Mesenchymal stem cell (in vitro differentiated cells and primary cell): ENCODE measurements at regions not wholly inside any gene's neighbourhood (a gene's known extent, or its start where the extent isn't known, plus 50 kb on each side); places are given as distances from the start of the nearest gene placed in this dataset.
"Not testable (repeated sequence)": the region's sequence is repeated elsewhere in the genome, so short reads cannot be mapped to it uniquely, and the experiment has no call there.

ENCODE experiments used
- DNase-seq: peaks from one replicate; pipeline ENCODE4 v3.0.0-alpha.2; 2013
- H2AFZ ChIP-seq: one replicate; pipeline ENCODE4 v1.6.1; 2013; ENCODE audit warnings: low read depth, mild to moderate bottlenecking, control low read depth, inconsistent platforms, low read length, moderate library complexity
- H2AK5ac ChIP-seq: 2 replicates; pipeline ENCODE4 v1.6.1; 2013; ENCODE audit warnings: low read length, moderate library complexity, mild to moderate bottlenecking, inconsistent platforms; ENCODE audit not compliant: severe bottlenecking
- H2BK120ac ChIP-seq: one replicate; pipeline ENCODE4 v1.6.1; 2013; ENCODE audit warnings: low read depth, mild to moderate bottlenecking, inconsistent platforms, low read length, moderate library complexity
- H2BK12ac ChIP-seq, 2 experiments: one replicate each; pipeline ENCODE4 v1.6.1; 2013; ENCODE audit warnings: inconsistent platforms in 2 of 2, low read length in 2 of 2, mild to moderate bottlenecking in 2 of 2, moderate library complexity in 2 of 2, control low read depth in 1 of 2
- H2BK15ac ChIP-seq: one replicate; pipeline ENCODE4 v1.6.1; 2013; ENCODE audit warnings: mild to moderate bottlenecking, low read depth, inconsistent platforms; ENCODE audit not compliant: poor library complexity, severe bottlenecking
- H2BK5ac ChIP-seq: 2 replicates; pipeline ENCODE4 v1.6.1; 2013; ENCODE audit warnings: low read depth, mild to moderate bottlenecking, low read length, control low read depth, inconsistent platforms; ENCODE audit not compliant: poor library complexity, severe bottlenecking
- H3K14ac ChIP-seq, 2 experiments: one replicate each; pipeline ENCODE4 v1.6.1; 2013; ENCODE audit warnings: inconsistent platforms in 2 of 2, low read length in 2 of 2, control low read depth in 1 of 2, mild to moderate bottlenecking in 1 of 2, moderate library complexity in 1 of 2
- H3K18ac ChIP-seq, 2 experiments: one replicate each; pipeline ENCODE4 v1.6.1; 2013; ENCODE audit warnings: inconsistent platforms in 2 of 2, low read length in 2 of 2, control low read depth in 1 of 2, low read depth in 1 of 2, mild to moderate bottlenecking in 1 of 2
- H3K23ac ChIP-seq, 2 experiments: one replicate each; pipeline ENCODE4 v1.6.1; 2013; ENCODE audit warnings: inconsistent platforms in 2 of 2, low read length in 2 of 2, mild to moderate bottlenecking in 2 of 2, moderate library complexity in 2 of 2, control low read depth in 1 of 2
- H3K27ac ChIP-seq: 2 replicates; pipeline ENCODE4 v1.5.1; 2013; ENCODE audit warnings: mild to moderate bottlenecking, moderate library complexity, low read length, control low read depth, inconsistent platforms; ENCODE audit not compliant: poor library complexity, severe bottlenecking
- H3K27me3 ChIP-seq, 2 experiments: 2 replicates each; pipeline versions ENCODE4 v1.6.1 to v1.7.0; 2013; ENCODE audit warnings: low read length in 2 of 2, mild to moderate bottlenecking in 2 of 2, moderate library complexity in 2 of 2, control low read depth in 1 of 2, inconsistent platforms in 1 of 2; ENCODE audit not compliant: control insufficient read depth in 1 of 2, insufficient read depth in 1 of 2
- H3K36me3 ChIP-seq, 2 experiments: 2 replicates each; pipeline versions ENCODE4 v1.6.1 to v1.7.0; 2013; ENCODE audit warnings: low read length in 2 of 2, control low read depth in 1 of 2, inconsistent platforms in 1 of 2, low read depth in 1 of 2, mild to moderate bottlenecking in 1 of 2; ENCODE audit not compliant: insufficient read depth in 2 of 2, control insufficient read depth in 1 of 2
- H3K4ac ChIP-seq, 2 experiments: one replicate each; pipeline ENCODE4 v1.6.1; 2013; ENCODE audit warnings: inconsistent platforms in 2 of 2, low read length in 2 of 2, mild to moderate bottlenecking in 2 of 2, moderate library complexity in 2 of 2, control low read depth in 1 of 2, low read depth in 1 of 2
- H3K4me1 ChIP-seq: 2 replicates; pipeline ENCODE4 v1.6.1; 2013; ENCODE audit warnings: low read depth, low read length, control low read depth; ENCODE audit not compliant: control insufficient read depth, insufficient read depth
- H3K4me2 ChIP-seq: 2 replicates; pipeline ENCODE4 v1.6.1; 2013; ENCODE audit warnings: low read length, mild to moderate bottlenecking, inconsistent platforms; ENCODE audit not compliant: poor library complexity, severe bottlenecking
- H3K4me3 ChIP-seq, 2 experiments: 2 replicates each; pipeline versions ENCODE4 v1.5.1 to v1.7.0; 2013; ENCODE audit warnings: low read length in 2 of 2, mild to moderate bottlenecking in 2 of 2, control low read depth in 1 of 2, low read depth in 1 of 2; ENCODE audit not compliant: insufficient read depth in 1 of 2
- H3K79me1 ChIP-seq: replicated peaks from 2 replicates; pipeline ENCODE4 v1.6.1; 2013; ENCODE audit warnings: mild to moderate bottlenecking, control low read depth, low read length, inconsistent platforms; ENCODE audit not compliant: poor library complexity, severe bottlenecking
- H3K9ac ChIP-seq: 2 replicates; pipeline ENCODE4 v1.7.0; 2013; ENCODE audit warnings: mild to moderate bottlenecking, low read length, moderate library complexity
- H3K9me3 ChIP-seq: 2 replicates; pipeline ENCODE4 v1.7.0; 2013; ENCODE audit warnings: mild to moderate bottlenecking, low read length; ENCODE audit not compliant: control insufficient read depth
- H4K8ac ChIP-seq: one replicate; pipeline ENCODE4 v1.6.1; 2013; ENCODE audit warnings: inconsistent platforms, mild to moderate bottlenecking, low read length, moderate library complexity
- H4K91ac ChIP-seq: one replicate; pipeline ENCODE4 v1.6.1; 2013; ENCODE audit warnings: mild to moderate bottlenecking, low read length, inconsistent platforms
- WGBS: methylation state at CpG from one replicate; pipeline ENCODE4 v1.1.7; 2013; ENCODE audit warnings: mixed read lengths; 5-methylcytosine and 5-hydroxymethylcytosine counted together

DNA sequence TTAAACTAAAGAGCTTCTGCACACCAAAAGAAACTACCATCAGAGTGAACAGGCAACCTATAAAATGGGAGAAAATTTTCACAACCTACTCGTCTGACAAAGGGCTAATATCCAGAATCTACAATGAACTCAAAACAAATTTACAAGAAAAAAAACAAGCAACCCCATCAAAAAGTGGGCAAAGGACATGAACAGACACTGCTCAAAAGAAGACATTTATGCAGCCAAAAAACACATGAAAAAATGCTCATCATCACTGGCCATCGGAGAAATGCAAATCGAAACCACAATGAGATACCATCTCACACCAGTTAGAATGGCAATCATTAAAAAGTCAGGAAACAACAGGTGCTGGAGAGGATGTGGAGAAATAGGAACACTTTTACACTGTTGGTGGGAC, 337.6 kb downstream of the ARL4A start:
- H3K9me3 ChIP-seq, H3K36me3 ChIP-seq, H3K9ac ChIP-seq, H3K27ac ChIP-seq, H3K4me1 ChIP-seq, H3K79me1 ChIP-seq, H2BK120ac ChIP-seq, H3K27me3 ChIP-seq, H3K18ac ChIP-seq, DNase-seq, H2AK5ac ChIP-seq, H4K8ac ChIP-seq, H2BK5ac ChIP-seq, H4K91ac ChIP-seq, H3K4me2 ChIP-seq, H3K23ac ChIP-seq, H3K4me3 ChIP-seq, H3K4ac ChIP-seq, H2BK12ac ChIP-seq, H2BK15ac ChIP-seq, H2AFZ ChIP-seq, H3K14ac ChIP-seq: not testable (repeated sequence)
- 90% methylated on average over 1 of the region's 3 CpGs for WGBS

GRCh38 chr7:13027321-13027720, 339.9 kb downstream of the ARL4A start:
- H3K14ac ChIP-seq: no peak overlapping the region
- H2BK120ac ChIP-seq: no peak overlapping the region
- no peak overlapping the region for H2AFZ ChIP-seq
- no peaks in the 10 kb centered on the region for H3K9me3 ChIP-seq
- no peak overlapping the region for H3K23ac ChIP-seq
- H3K27me3 ChIP-seq: no peaks in the 10 kb centered on the region
- no peak overlapping the region for H4K91ac ChIP-seq
- H3K27ac ChIP-seq: no peak overlapping the region
- H3K4me2 ChIP-seq: no peak overlapping the region
- H3K9ac ChIP-seq: no peak overlapping the region
- H2BK5ac ChIP-seq: no peak overlapping the region
- 86% methylated on average over 1 of the region's 2 CpGs for WGBS
- no peak overlapping the region for H3K4me3 ChIP-seq
- H3K79me1 ChIP-seq: no peaks in the 10 kb centered on the region
- H2BK15ac ChIP-seq: no peak overlapping the region
- H3K18ac ChIP-seq: no peak overlapping the region
- H3K4me1 ChIP-seq: no peaks in the 10 kb centered on the region
- no peak overlapping the region for H2BK12ac ChIP-seq
- no peaks in the 10 kb centered on the region for H3K36me3 ChIP-seq
- H3K4ac ChIP-seq: no peak overlapping the region
- H2AK5ac ChIP-seq: no peak overlapping the region
- no peak overlapping the region for H4K8ac ChIP-seq
- no peak for DNase-seq

DNA sequence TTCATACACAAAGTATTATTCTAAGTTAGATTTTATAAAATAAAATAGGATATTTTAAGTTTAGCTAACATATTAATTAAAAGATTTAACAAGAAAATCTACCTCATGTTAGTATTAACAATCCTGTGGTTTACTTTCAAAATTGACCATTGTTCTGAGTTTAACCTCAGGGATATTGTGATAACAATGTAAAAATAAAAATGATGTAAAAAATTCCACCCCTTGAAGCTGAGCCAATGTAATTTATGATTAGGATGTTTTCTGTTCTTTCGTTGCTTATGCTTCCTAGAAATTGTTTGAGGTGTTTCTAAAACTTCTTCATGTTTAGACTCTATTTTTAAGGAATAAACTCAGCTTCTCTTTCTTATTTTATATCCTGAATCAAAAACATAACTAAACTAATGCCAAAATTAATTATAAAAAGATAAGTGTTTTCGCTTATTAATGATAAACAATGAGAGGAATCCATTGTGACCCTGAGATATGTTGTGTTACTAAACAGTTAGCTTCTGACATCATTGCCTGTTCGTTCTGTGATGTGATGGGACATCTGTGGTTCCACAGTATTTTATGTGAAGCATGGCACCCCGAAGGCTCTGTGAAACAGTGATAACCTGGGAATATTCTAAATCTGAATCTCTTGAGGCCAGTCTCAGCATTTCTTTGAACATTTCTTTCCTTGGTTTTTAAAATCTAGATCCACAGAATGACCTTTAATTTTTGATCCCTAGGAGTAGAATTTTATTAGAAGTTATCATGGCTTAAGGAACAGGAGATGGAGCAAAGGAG, 340.8 kb downstream of the ARL4A start:
- no peak overlapping the region for H3K27ac ChIP-seq
- H3K9ac ChIP-seq: no peak overlapping the region
- H2AK5ac ChIP-seq: no peak overlapping the region
- no peak overlapping the region for H3K18ac ChIP-seq
- no peak overlapping the region for H3K4me3 ChIP-seq
- H4K91ac ChIP-seq: no peak overlapping the region
- H3K27me3 ChIP-seq: no peaks in the 10 kb centered on the region
- no peaks in the 10 kb centered on the region for H3K36me3 ChIP-seq
- no peak overlapping the region for H3K14ac ChIP-seq
- H2BK15ac ChIP-seq: no peak overlapping the region
- no peaks in the 10 kb centered on the region for H3K4me1 ChIP-seq
- no peak overlapping the region for H2BK12ac ChIP-seq
- no peak for DNase-seq
- no peak overlapping the region for H2BK120ac ChIP-seq
- H3K79me1 ChIP-seq: no peaks in the 10 kb centered on the region
- no peak overlapping the region for H3K23ac ChIP-seq
- H4K8ac ChIP-seq: no peak overlapping the region
- WGBS: 91% methylated on average over 3 of the region's 4 CpGs
- no peaks in the 10 kb centered on the region for H3K9me3 ChIP-seq
- no peak overlapping the region for H3K4ac ChIP-seq
- H2BK5ac ChIP-seq: no peak overlapping the region
- no peak overlapping the region for H2AFZ ChIP-seq
- no peak overlapping the region for H3K4me2 ChIP-seq

- Histone ChIP-seq H2AFZ (no peak overlapping the region), H3K27me3 (no peaks in the 10 kb centered on the region), H3K9ac (no peak overlapping the region), H3K4ac (no peak overlapping the region), H3K79me1 (no peaks in the 10 kb centered on the region), H3K36me3 (no peaks in the 10 kb centered on the region), H3K23ac (no peak overlapping the region), H3K14ac (no peak overlapping the region), H3K9me3 (no peaks in the 10 kb centered on the region), H4K8ac (no peak overlapping the region), H3K4me3 (no peak overlapping the region), H3K4me1 (no peaks in the 10 kb centered on the region), H2BK120ac (no peak overlapping the region), H2AK5ac (no peak overlapping the region), H3K4me2 (no peak overlapping the region), H3K18ac (no peak overlapping the region), H2BK5ac (no peak overlapping the region), H4K91ac (no peak overlapping the region), H2BK15ac (no peak overlapping the region), H3K27ac (no peak overlapping the region), H2BK12ac (no peak overlapping the region)
- no peak for DNase-seq
- 82% methylated on average over 1 of the region's 2 CpGs for WGBS
These were observed 341.3 kb downstream of the ARL4A start for GRCh38 chr7:13028825-13029099.
